Glutamatergic neuron (in vitro differentiated cells): ENCODE measurements at regions not wholly inside any gene's neighbourhood (a gene's known extent, or its start where the extent isn't known, plus 50 kb on each side); places are given as distances from the start of the nearest gene placed in this dataset.
"Not testable (repeated sequence)": the region's sequence is repeated elsewhere in the genome, so short reads cannot be mapped to it uniquely, and the experiment has no call there.

ENCODE experiments used
- DNase-seq: peaks from one replicate; pipeline ENCODE4 v3.0.0; 2022
- H3K27ac Mint-ChIP-seq: one replicate; pipeline ENCODE4 v1.8.0; 2020; ENCODE audit warnings: mild to moderate bottlenecking, mixed read lengths, inconsistent platforms; ENCODE audit not compliant: unreplicated experiment
- H3K27me3 Mint-ChIP-seq: one replicate; pipeline ENCODE4 v1.8.0; 2020; ENCODE audit warnings: mild to moderate bottlenecking, moderate library complexity, mixed read lengths, inconsistent platforms; ENCODE audit not compliant: unreplicated experiment
- H3K36me3 Mint-ChIP-seq: one replicate; pipeline ENCODE4 v1.8.0; 2020; ENCODE audit warnings: mild to moderate bottlenecking, mixed read lengths, inconsistent platforms; ENCODE audit not compliant: unreplicated experiment
- H3K4me1 Mint-ChIP-seq: one replicate; pipeline ENCODE4 v1.8.0; 2020; ENCODE audit warnings: mild to moderate bottlenecking, low read depth, mixed read lengths, inconsistent platforms; ENCODE audit not compliant: unreplicated experiment
- H3K4me3 Mint-ChIP-seq: one replicate; pipeline ENCODE4 v1.8.0; 2020; ENCODE audit warnings: mild to moderate bottlenecking, mixed read lengths, inconsistent platforms; ENCODE audit not compliant: unreplicated experiment
- H3K9me3 Mint-ChIP-seq: one replicate; pipeline ENCODE4 v1.8.0; 2020; ENCODE audit warnings: mild to moderate bottlenecking, moderate library complexity, mixed read lengths, inconsistent platforms; ENCODE audit not compliant: unreplicated experiment
- CTCF ChIP-seq: fragments of 200-600 bp; sonication (generic); IDR thresholded peaks from one replicate; pipeline ENCODE4 v1.5.0; 2021; ENCODE audit not compliant: partially characterized antibody, unreplicated experiment

- H3K27me3 Mint-ChIP-seq, H3K9me3 Mint-ChIP-seq, H3K36me3 Mint-ChIP-seq, H3K4me3 Mint-ChIP-seq, DNase-seq, H3K4me1 Mint-ChIP-seq, H3K27ac Mint-ChIP-seq: not testable (repeated sequence)
Measured at GRCh38 chr3:195999176-195999575, 82.7 kb downstream of the TFRC start.

GRCh38 chr3:195996314-195996713 is 85.6 kb downstream of the TFRC start:
- H3K27ac Mint-ChIP-seq, H3K36me3 Mint-ChIP-seq: not testable (repeated sequence)

GRCh38 chr3:195994343-195994742 is 86.0 kb upstream of the TNK2 start:
- not testable (repeated sequence) for H3K36me3 Mint-ChIP-seq, H3K27ac Mint-ChIP-seq, H3K4me3 Mint-ChIP-seq, H3K4me1 Mint-ChIP-seq, H3K9me3 Mint-ChIP-seq, H3K27me3 Mint-ChIP-seq
- peak; percentile 71 for DNase-seq
- TF ChIP-seq CTCF: peak; percentile 30

More at GRCh38 chr3:195996314-195996713, 85.6 kb downstream of the TFRC start:
- not testable (repeated sequence) for H3K4me1 Mint-ChIP-seq, H3K27me3 Mint-ChIP-seq, DNase-seq, H3K4me3 Mint-ChIP-seq, H3K9me3 Mint-ChIP-seq

GRCh38 chr3:195993671-195994070 is 85.3 kb upstream of the TNK2 start:
- not testable (repeated sequence) for H3K9me3 Mint-ChIP-seq, H3K4me1 Mint-ChIP-seq, H3K27ac Mint-ChIP-seq, H3K36me3 Mint-ChIP-seq, DNase-seq, H3K27me3 Mint-ChIP-seq, H3K4me3 Mint-ChIP-seq

GRCh38 chr3:195992956-195993595 is 84.7 kb upstream of the TNK2 start:
- not testable (repeated sequence) for H3K4me3 Mint-ChIP-seq, H3K9me3 Mint-ChIP-seq, H3K4me1 Mint-ChIP-seq, H3K27ac Mint-ChIP-seq, DNase-seq, H3K36me3 Mint-ChIP-seq, H3K27me3 Mint-ChIP-seq

- not testable (repeated sequence) for H3K36me3 Mint-ChIP-seq, H3K27ac Mint-ChIP-seq, H3K4me1 Mint-ChIP-seq, H3K9me3 Mint-ChIP-seq, DNase-seq, H3K4me3 Mint-ChIP-seq, H3K27me3 Mint-ChIP-seq
Measured at GRCh38 chr3:195991986-195992385, 83.6 kb upstream of the TNK2 start.

GRCh38 chr3:195991243-195991642 is 82.9 kb upstream of the TNK2 start:
- not testable (repeated sequence) for H3K27ac Mint-ChIP-seq, H3K9me3 Mint-ChIP-seq, DNase-seq, H3K27me3 Mint-ChIP-seq, H3K4me1 Mint-ChIP-seq, H3K36me3 Mint-ChIP-seq
- H3K4me3 Mint-ChIP-seq: peak overlapping the region; percentile 76

- H3K4me3 Mint-ChIP-seq: peak overlapping the region; percentile 76
- not testable (repeated sequence) for H3K9me3 Mint-ChIP-seq, H3K27ac Mint-ChIP-seq, H3K4me1 Mint-ChIP-seq, H3K36me3 Mint-ChIP-seq, H3K27me3 Mint-ChIP-seq, DNase-seq
Measured at GRCh38 chr3:195990841-195991174, 82.5 kb upstream of the TNK2 start.

- not testable (repeated sequence) for H3K9me3 Mint-ChIP-seq, H3K27me3 Mint-ChIP-seq, H3K36me3 Mint-ChIP-seq, H3K4me1 Mint-ChIP-seq, H3K27ac Mint-ChIP-seq
- peak; percentile 91 for DNase-seq
- peak overlapping the region; percentile 76 for H3K4me3 Mint-ChIP-seq
Measured at GRCh38 chr3:195989921-195990840, 81.8 kb upstream of the TNK2 start.

GRCh38 chr3:195989197-195989920 is 81.0 kb upstream of the TNK2 start:
- not testable (repeated sequence) for H3K27me3 Mint-ChIP-seq, H3K4me1 Mint-ChIP-seq, H3K36me3 Mint-ChIP-seq, H3K27ac Mint-ChIP-seq, H3K9me3 Mint-ChIP-seq, H3K4me3 Mint-ChIP-seq
- peak; percentile 38 for DNase-seq

GRCh38 chr3:195988764-195989163 is 80.4 kb upstream of the TNK2 start:
- peak overlapping the region; percentile 52 for H3K4me3 Mint-ChIP-seq
- DNase-seq, H3K9me3 Mint-ChIP-seq, H3K27me3 Mint-ChIP-seq, H3K36me3 Mint-ChIP-seq, H3K27ac Mint-ChIP-seq, H3K4me1 Mint-ChIP-seq: not testable (repeated sequence)
